ENCODE measurements at regions not wholly inside any gene's neighbourhood (a gene's known extent, or its start where the extent isn't known, plus 50 kb on each side); places are given as distances from the start of the nearest gene placed in this dataset.

GRCh38 chr2:213202011-213202410, 50.6 kb upstream of the IKZF2 start:
- intact Hi-C loops (cut with micrococcal nuclease), result no loop called here

- intact Hi-C loops (cut with micrococcal nuclease), result no loop called here
These were observed 54.5 kb upstream of the IKZF2 start for GRCh38 chr2:213205944-213206343.

GRCh38 chr2:213213186-213213585, 61.8 kb upstream of the IKZF2 start:
- intact Hi-C loops (cut with micrococcal nuclease), result no loop called here

GRCh38 chr2:213214209-213214608, 62.8 kb upstream of the IKZF2 start:
- intact Hi-C loops (cut with micrococcal nuclease), result no loop called here

GRCh38 chr2:213216461-213216860, 65.0 kb upstream of the IKZF2 start:
- intact Hi-C loops (cut with micrococcal nuclease), result no loop called here

GRCh38 chr2:213219816-213220215, 64.4 kb upstream of the SPAG16 start:
- intact Hi-C loops (cut with micrococcal nuclease), result no loop called here

GRCh38 chr2:213220967-213221603, 63.2 kb upstream of the SPAG16 start:
- intact Hi-C loops (cut with micrococcal nuclease), result no loop called here

GRCh38 chr2:213221957-213222356, 62.3 kb upstream of the SPAG16 start:
- intact Hi-C loops (cut with micrococcal nuclease), result no loop called here

GRCh38 chr2:213224366-213224765, 59.9 kb upstream of the SPAG16 start:
- intact Hi-C loops (cut with micrococcal nuclease), result no loop called here

GRCh38 chr2:213225866-213226265, 58.4 kb upstream of the SPAG16 start:
- intact Hi-C loops (cut with micrococcal nuclease), result no loop called here

GRCh38 chr2:213227458-213227857, 56.8 kb upstream of the SPAG16 start:
- intact Hi-C loops (cut with micrococcal nuclease), result no loop called here

- intact Hi-C loops (cut with micrococcal nuclease), result no loop called here
These were observed 55.6 kb upstream of the SPAG16 start for GRCh38 chr2:213228638-213229037.

- intact Hi-C loops (cut with micrococcal nuclease), result loop anchor here (5.0 to 10.0 kb wide), 2 partner anchors 78 to 215 kb away; partner anchors contain the start of gene IKZF2
These were observed 54.5 kb upstream of the SPAG16 start for GRCh38 chr2:213229814-213230213.

- intact Hi-C loops (cut with micrococcal nuclease), result loop anchor here (5.0 to 10.0 kb wide), 2 partner anchors 80 to 217 kb away; partner anchors contain the start of gene IKZF2
These were observed 52.3 kb upstream of the SPAG16 start for GRCh38 chr2:213231966-213232365.

- intact Hi-C loops (cut with micrococcal nuclease), result loop anchor here (5.0 to 10.0 kb wide), 2 partner anchors 81 to 218 kb away; partner anchors contain the start of gene IKZF2
These were observed 51.4 kb upstream of the SPAG16 start for GRCh38 chr2:213232649-213233437.

- intact Hi-C loops (cut with micrococcal nuclease), result loop anchor here (5.0 to 10.0 kb wide), 2 partner anchors 81 to 219 kb away; partner anchors contain the start of gene IKZF2
These were observed 50.6 kb upstream of the SPAG16 start for GRCh38 chr2:213233438-213234330.

All from T-helper 1 cell treated with Interleukin-12 subunit alpha and Interleukin-12 subunit beta and Interleukin-4 antibody, amounts not matched to agents 30 ng/mL and 1 ng/mL, for 36 hours (primary cell).